D721Med (cell line): ENCODE measurements at regions not wholly inside any gene's neighbourhood (a gene's known extent, or its start where the extent isn't known, plus 50 kb on each side); places are given as distances from the start of the nearest gene placed in this dataset.

ENCODE experiments used
- DNase-seq: peaks from one replicate; pipeline ENCODE4 v3.0.0; 2011; ENCODE audit warnings: low spot score; ENCODE audit not compliant: insufficient read length
- FAIRE-seq: peaks from 2 replicates; lab custom pipeline; 2011; peaks lifted over from hg19 to GRCh38; lab: Jason Lieb, UNC
- TF ChIP-seq, protein P1 (sequence below): IDR thresholded peaks from 2 replicates; pipeline ENCODE4 v1.5.1; 2012; ENCODE audit warnings: mild to moderate bottlenecking, control low read depth; ENCODE audit not compliant: insufficient read depth; ENCODE audit errors: missing control alignments

- FAIRE-seq (no peak), DNase-seq (no peak)
- TF ChIP-seq, protein P1, sequence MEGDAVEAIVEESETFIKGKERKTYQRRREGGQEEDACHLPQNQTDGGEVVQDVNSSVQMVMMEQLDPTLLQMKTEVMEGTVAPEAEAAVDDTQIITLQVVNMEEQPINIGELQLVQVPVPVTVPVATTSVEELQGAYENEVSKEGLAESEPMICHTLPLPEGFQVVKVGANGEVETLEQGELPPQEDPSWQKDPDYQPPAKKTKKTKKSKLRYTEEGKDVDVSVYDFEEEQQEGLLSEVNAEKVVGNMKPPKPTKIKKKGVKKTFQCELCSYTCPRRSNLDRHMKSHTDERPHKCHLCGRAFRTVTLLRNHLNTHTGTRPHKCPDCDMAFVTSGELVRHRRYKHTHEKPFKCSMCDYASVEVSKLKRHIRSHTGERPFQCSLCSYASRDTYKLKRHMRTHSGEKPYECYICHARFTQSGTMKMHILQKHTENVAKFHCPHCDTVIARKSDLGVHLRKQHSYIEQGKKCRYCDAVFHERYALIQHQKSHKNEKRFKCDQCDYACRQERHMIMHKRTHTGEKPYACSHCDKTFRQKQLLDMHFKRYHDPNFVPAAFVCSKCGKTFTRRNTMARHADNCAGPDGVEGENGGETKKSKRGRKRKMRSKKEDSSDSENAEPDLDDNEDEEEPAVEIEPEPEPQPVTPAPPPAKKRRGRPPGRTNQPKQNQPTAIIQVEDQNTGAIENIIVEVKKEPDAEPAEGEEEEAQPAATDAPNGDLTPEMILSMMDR: no peak
Observed at GRCh38 chr6:151719070-151719469, 88.4 kb upstream of the ESR1 start.

GRCh38 chr6:151721146-151721545 lies 86.3 kb upstream of the ESR1 start:
- no peak for DNase-seq
- TF ChIP-seq, protein P1: no peak
- FAIRE-seq: peak; percentile 6

DNA sequence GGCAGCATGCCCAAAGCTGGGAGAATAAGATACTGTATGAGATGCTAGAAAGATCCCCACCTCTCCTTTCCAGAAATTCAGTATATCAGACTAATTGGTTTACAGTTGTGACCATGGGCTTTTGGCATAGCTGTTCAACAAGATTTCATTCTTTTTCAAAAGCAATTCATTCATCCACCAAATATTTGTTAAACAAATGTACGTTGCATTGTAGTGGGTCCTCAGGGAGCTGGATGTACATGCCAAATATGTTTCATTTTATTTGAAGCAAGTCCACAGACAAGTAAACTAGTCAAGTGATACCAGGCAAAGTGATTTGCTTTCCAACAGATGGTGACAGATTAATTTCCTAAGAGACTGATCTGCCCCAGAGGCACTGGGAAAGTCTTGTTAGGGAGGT lies 85.8 kb upstream of the ESR1 start:
- TF ChIP-seq, protein P1: no peak
- no peak for DNase-seq
- FAIRE-seq: no peak

GRCh38 chr6:151722342-151722741 lies 85.1 kb upstream of the ESR1 start:
- FAIRE-seq (peak; percentile 95), DNase-seq (no peak)
- TF ChIP-seq, protein P1: no peak

GRCh38 chr6:151723152-151723551 lies 84.3 kb upstream of the ESR1 start:
- DNase-seq: no peak
- TF ChIP-seq, protein P1: no peak
- no peak for FAIRE-seq

DNA sequence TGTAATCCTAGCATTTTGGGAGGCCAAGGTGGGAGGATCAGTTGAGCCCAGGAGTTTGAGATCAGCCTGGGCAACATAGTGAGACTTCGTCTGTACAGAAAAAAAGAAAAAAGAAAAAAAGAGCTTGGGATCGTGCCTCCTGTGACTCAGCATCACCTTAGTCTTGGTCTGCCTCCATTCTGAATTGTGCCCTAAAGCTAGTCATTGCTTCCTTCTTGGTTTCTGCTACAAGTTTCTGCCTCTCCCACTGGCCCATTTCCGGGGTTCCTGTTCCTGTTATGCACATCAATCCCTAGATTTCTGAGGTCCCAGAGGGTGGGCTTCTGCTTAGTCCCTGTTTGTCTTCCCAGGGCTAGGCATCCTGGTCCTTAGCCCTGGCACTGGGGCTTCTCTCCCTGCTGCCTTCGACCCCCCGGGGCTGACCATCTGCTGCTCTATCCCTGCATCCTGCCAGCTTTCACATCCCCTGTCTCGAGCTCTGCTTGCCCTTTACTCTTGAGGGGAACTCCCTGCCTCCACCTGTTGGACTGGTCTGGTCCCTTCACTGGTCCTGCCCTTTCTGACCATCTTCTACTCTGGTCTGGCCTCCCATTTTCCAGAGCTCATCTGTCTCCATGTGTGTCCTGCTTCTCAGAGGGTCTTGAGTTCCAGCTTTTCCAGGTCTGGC lies 77.5 kb upstream of the ESR1 start:
- FAIRE-seq (no peak), DNase-seq (no peak)
- TF ChIP-seq, protein P1: no peak

DNA sequence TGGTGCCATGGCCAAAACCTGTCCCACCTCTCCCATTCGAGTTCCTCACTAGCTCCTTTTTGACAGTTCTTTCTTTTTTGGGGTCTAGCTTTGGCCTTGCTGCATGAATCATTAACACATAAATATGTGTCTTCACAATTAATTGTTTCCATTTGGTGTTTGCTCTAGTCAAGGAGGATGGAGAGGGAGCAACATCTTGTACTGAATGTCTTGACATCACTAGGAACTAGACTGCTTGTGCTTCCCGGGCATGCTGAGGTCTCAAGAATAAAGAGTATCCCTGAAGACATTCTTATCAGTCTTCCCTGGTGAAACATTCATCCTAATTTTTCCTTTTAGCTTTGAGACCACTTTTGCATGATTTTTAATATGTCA lies 77.0 kb upstream of the ESR1 start:
- FAIRE-seq (no peak), DNase-seq (no peak)
- TF ChIP-seq, protein P1: no peak
